OCI-LY1 (cell line): ENCODE measurements at regions not wholly inside any gene's neighbourhood (a gene's known extent, or its start where the extent isn't known, plus 50 kb on each side); places are given as distances from the start of the nearest gene placed in this dataset.

Experiments used
- CTCF ChIP-seq: fragments of 200-600 bp; sonication (generic), shearing (Covaris generic); IDR thresholded peaks from 2 replicates; pipeline ENCODE4 v1.5.1; 2017; ENCODE audit warnings: mild to moderate bottlenecking, antibody characterized with exemption, low read length, moderate library complexity, mixed read lengths
- EZH2 ChIP-seq: fragments of 200-600 bp; sonication (generic), shearing (Covaris generic); IDR thresholded peaks from 2 replicates; pipeline ENCODE4 v1.8.0; 2017; ENCODE audit warnings: borderline replicate concordance, mixed run types, mild to moderate bottlenecking, antibody characterized with exemption, low read length, moderate library complexity, mixed read lengths

- TF ChIP-seq EZH2 (no peak), CTCF (no peak)
Measured at GRCh38 chr17:77473615-77474226, 333.0 kb downstream of the SEC14L1 start.
